ENCODE measurements at regions not wholly inside any gene's neighbourhood (a gene's known extent, or its start where the extent isn't known, plus 50 kb on each side); places are given as distances from the start of the nearest gene placed in this dataset.

DNA sequence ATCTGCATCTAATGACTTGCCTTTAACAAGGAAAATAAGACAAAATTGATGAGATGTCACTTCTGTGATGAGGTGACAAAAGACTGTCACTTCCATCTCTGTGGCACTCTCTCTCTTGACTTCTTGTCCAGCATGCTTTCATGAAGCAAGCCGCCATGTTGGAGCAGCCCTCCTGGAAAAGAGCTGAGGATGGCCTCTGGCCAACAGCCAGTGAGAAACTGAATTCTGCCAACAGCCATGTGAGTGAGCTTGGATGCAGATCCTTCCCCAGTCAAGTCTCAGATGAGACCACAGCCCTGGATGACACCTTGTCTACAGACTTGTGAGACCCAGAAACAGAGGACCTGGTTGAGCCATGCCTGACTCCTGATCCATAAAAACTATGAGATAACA, 412.6 kb upstream of the SHH start:
- Mint-ChIP-seq H3K36me3 (no peaks in the 10 kb centered on the region), H3K27ac (no peak overlapping the region), H3K27me3 (peaks cover 6% of the 10 kb centered on the region), H3K4me3 (no peak overlapping the region), H3K4me1 (ENCODE audit: low read depth) (no peaks in the 10 kb centered on the region), H3K9me3 (ENCODE audit: low read depth) (no peaks in the 10 kb centered on the region)

- H3K27ac Mint-ChIP-seq, result no peak overlapping the region
- no peaks in the 10 kb centered on the region for H3K4me1 Mint-ChIP-seq (ENCODE audit: low read depth)
- H3K9me3 Mint-ChIP-seq (ENCODE audit: low read depth), result no peaks in the 10 kb centered on the region
- H3K4me3 Mint-ChIP-seq, result no peak overlapping the region
- H3K36me3 Mint-ChIP-seq, result no peaks in the 10 kb centered on the region
- H3K27me3 Mint-ChIP-seq, result peaks cover 6% of the 10 kb centered on the region
Observed at GRCh38 chr7:156223935-156224832, 411.9 kb upstream of the SHH start.

GRCh38 chr7:156222611-156223010, 410.3 kb upstream of the SHH start:
- Mint-ChIP-seq H3K27me3 (peaks cover 6% of the 10 kb centered on the region), H3K27ac (no peak overlapping the region), H3K9me3 (ENCODE audit: low read depth) (no peaks in the 10 kb centered on the region), H3K4me1 (ENCODE audit: low read depth) (no peaks in the 10 kb centered on the region), H3K4me3 (no peak overlapping the region), H3K36me3 (no peaks in the 10 kb centered on the region)

DNA sequence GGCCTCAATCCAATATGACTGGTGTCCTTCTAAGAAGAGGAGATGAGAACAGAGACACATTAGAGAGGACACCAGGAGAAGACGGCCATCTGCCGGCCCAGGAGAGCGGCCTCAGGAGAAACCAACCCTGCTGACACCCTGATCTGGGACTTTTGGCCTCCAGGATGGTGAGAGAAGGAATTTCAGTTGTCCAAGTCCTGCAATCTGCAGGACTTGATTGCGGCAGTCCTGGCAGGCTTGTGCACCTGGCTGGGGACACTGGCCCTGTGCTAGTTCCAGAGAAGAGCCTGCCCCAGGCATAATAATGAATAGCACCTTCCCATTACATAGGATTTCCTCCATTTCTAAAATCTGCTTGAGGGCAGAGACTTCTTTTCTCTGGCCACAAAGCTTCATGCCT, 409.9 kb upstream of the SHH start:
- Mint-ChIP-seq H3K27ac (no peak overlapping the region), H3K9me3 (ENCODE audit: low read depth) (no peaks in the 10 kb centered on the region), H3K36me3 (no peaks in the 10 kb centered on the region), H3K4me3 (no peak overlapping the region), H3K27me3 (peaks cover 7% of the 10 kb centered on the region), H3K4me1 (ENCODE audit: low read depth) (no peaks in the 10 kb centered on the region)

GRCh38 chr7:156220701-156221100, 408.4 kb upstream of the SHH start:
- H3K4me1 Mint-ChIP-seq (ENCODE audit: low read depth), result no peaks in the 10 kb centered on the region
- no peaks in the 10 kb centered on the region for H3K9me3 Mint-ChIP-seq (ENCODE audit: low read depth)
- H3K4me3 Mint-ChIP-seq, result no peak overlapping the region
- H3K36me3 Mint-ChIP-seq, result no peaks in the 10 kb centered on the region
- no peak overlapping the region for H3K27ac Mint-ChIP-seq
- H3K27me3 Mint-ChIP-seq, result peaks cover 7% of the 10 kb centered on the region

GRCh38 chr7:156220078-156220605, 407.9 kb upstream of the SHH start:
- peaks cover 7% of the 10 kb centered on the region for H3K27me3 Mint-ChIP-seq
- no peaks in the 10 kb centered on the region for H3K36me3 Mint-ChIP-seq
- H3K4me1 Mint-ChIP-seq (ENCODE audit: low read depth), result no peaks in the 10 kb centered on the region
- no peak overlapping the region for H3K27ac Mint-ChIP-seq
- H3K4me3 Mint-ChIP-seq, result no peak overlapping the region
- no peaks in the 10 kb centered on the region for H3K9me3 Mint-ChIP-seq (ENCODE audit: low read depth)

GRCh38 chr7:156219307-156220077, 407.2 kb upstream of the SHH start:
- no peaks in the 10 kb centered on the region for H3K9me3 Mint-ChIP-seq (ENCODE audit: low read depth)
- H3K4me3 Mint-ChIP-seq, result no peak overlapping the region
- no peaks in the 10 kb centered on the region for H3K36me3 Mint-ChIP-seq
- peaks cover 7% of the 10 kb centered on the region for H3K27me3 Mint-ChIP-seq
- no peak overlapping the region for H3K27ac Mint-ChIP-seq
- H3K4me1 Mint-ChIP-seq (ENCODE audit: low read depth), result no peaks in the 10 kb centered on the region

- Mint-ChIP-seq H3K36me3 (no peaks in the 10 kb centered on the region), H3K27me3 (peaks cover 7% of the 10 kb centered on the region), H3K9me3 (ENCODE audit: low read depth) (no peaks in the 10 kb centered on the region), H3K27ac (no peak overlapping the region), H3K4me3 (no peak overlapping the region), H3K4me1 (ENCODE audit: low read depth) (no peaks in the 10 kb centered on the region)
Observed at GRCh38 chr7:156218544-156219306, 406.5 kb upstream of the SHH start.

DNA sequence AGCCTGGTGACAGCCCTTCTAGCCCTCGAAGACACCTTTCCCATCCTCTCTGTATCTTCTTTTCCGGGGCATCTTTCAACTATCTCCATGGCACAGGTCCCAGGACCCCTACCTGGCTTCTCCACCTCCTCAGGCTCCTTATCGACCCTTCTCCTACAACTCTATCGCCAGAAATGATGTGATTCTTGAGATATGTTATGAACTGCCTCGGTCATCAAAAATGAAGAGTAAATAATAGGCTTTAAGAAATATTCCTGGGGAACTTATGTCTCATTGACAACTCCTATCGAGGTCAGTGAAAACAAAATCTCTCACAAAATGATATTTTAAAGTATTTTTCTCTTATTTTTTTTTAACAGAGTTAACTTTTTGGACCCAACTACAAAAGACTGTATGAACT, 405.5 kb upstream of the SHH start:
- H3K36me3 Mint-ChIP-seq, result no peaks in the 10 kb centered on the region
- no peak overlapping the region for H3K4me3 Mint-ChIP-seq
- no peak overlapping the region for H3K27ac Mint-ChIP-seq
- peaks cover 7% of the 10 kb centered on the region for H3K27me3 Mint-ChIP-seq
- H3K4me1 Mint-ChIP-seq (ENCODE audit: low read depth), result no peaks in the 10 kb centered on the region
- no peaks in the 10 kb centered on the region for H3K9me3 Mint-ChIP-seq (ENCODE audit: low read depth)

GRCh38 chr7:156209087-156209486, 396.8 kb upstream of the SHH start:
- H3K27me3 Mint-ChIP-seq, result no peaks in the 10 kb centered on the region
- no peak overlapping the region for H3K27ac Mint-ChIP-seq
- no peaks in the 10 kb centered on the region for H3K36me3 Mint-ChIP-seq
- H3K4me3 Mint-ChIP-seq, result no peak overlapping the region
- H3K9me3 Mint-ChIP-seq (ENCODE audit: low read depth), result no peaks in the 10 kb centered on the region
- H3K4me1 Mint-ChIP-seq (ENCODE audit: low read depth), result no peaks in the 10 kb centered on the region

GRCh38 chr7:156207306-156207705, 395.0 kb upstream of the SHH start:
- H3K27ac Mint-ChIP-seq, result no peak overlapping the region
- no peaks in the 10 kb centered on the region for H3K27me3 Mint-ChIP-seq
- no peak overlapping the region for H3K4me3 Mint-ChIP-seq
- no peaks in the 10 kb centered on the region for H3K9me3 Mint-ChIP-seq (ENCODE audit: low read depth)
- H3K36me3 Mint-ChIP-seq, result no peaks in the 10 kb centered on the region
- H3K4me1 Mint-ChIP-seq (ENCODE audit: low read depth), result no peaks in the 10 kb centered on the region

DNA sequence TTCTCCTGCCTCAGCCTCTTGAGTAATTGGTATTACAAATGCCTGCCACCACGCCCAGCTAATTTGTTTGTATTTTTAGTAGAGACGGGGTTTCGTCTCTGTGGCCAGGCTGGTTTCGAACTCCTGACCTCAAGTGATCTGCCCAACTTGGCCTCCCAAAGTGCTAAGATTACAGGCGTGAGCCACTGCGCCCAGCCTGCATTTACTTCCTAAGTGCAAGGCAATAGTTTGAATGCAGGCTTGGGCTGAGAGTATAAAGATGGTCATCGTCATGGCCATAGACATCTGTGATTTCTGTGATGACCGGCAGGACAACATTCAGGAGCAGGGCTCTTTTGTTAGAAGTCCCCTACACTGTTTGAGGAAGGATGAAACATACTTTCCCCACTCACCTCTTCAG, 393.9 kb upstream of the SHH start:
- no peak overlapping the region for H3K4me3 Mint-ChIP-seq
- no peaks in the 10 kb centered on the region for H3K4me1 Mint-ChIP-seq (ENCODE audit: low read depth)
- H3K9me3 Mint-ChIP-seq (ENCODE audit: low read depth), result no peaks in the 10 kb centered on the region
- no peaks in the 10 kb centered on the region for H3K36me3 Mint-ChIP-seq
- H3K27ac Mint-ChIP-seq, result no peak overlapping the region
- no peaks in the 10 kb centered on the region for H3K27me3 Mint-ChIP-seq

GRCh38 chr7:156204820-156205219, 392.6 kb upstream of the SHH start:
- Mint-ChIP-seq H3K27ac (no peak overlapping the region), H3K36me3 (no peaks in the 10 kb centered on the region), H3K4me1 (ENCODE audit: low read depth) (no peaks in the 10 kb centered on the region)

GRCh38 chr7:156203923-156204322, 391.7 kb upstream of the SHH start:
- H3K4me1 Mint-ChIP-seq (ENCODE audit: low read depth), result no peaks in the 10 kb centered on the region
- H3K27me3 Mint-ChIP-seq, result no peaks in the 10 kb centered on the region
- H3K4me3 Mint-ChIP-seq, result no peak overlapping the region
- no peaks in the 10 kb centered on the region for H3K9me3 Mint-ChIP-seq (ENCODE audit: low read depth)
- no peak overlapping the region for H3K27ac Mint-ChIP-seq
- H3K36me3 Mint-ChIP-seq, result no peaks in the 10 kb centered on the region

More at GRCh38 chr7:156204820-156205219, 392.6 kb upstream of the SHH start:
- Mint-ChIP-seq H3K27me3 (no peaks in the 10 kb centered on the region), H3K9me3 (ENCODE audit: low read depth) (no peaks in the 10 kb centered on the region), H3K4me3 (no peak overlapping the region)

DNA sequence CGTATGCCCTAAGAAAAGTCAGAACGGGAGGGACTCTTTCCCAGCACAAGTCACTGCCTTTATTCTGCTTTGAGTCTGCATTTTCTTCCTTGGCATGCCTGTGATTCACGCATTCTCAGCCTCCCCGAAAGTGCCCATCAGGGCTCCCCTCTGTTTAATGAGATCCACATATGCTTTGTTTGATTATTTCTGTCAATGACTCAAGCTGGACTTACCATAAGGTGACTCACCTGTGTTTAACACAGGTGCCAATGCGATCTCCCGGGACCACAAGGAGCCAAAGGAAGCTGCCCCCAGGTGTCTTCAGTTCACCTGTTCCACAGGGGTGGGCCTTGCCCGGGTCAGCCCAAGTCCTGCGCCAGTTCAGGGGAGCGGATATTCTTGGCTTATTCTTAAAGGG, 386.0 kb upstream of the SHH start:
- H3K4me3 Mint-ChIP-seq, result no peak overlapping the region
- H3K27ac Mint-ChIP-seq, result no peak overlapping the region
- no peaks in the 10 kb centered on the region for H3K4me1 Mint-ChIP-seq (ENCODE audit: low read depth)
- H3K36me3 Mint-ChIP-seq, result no peaks in the 10 kb centered on the region
- no peaks in the 10 kb centered on the region for H3K9me3 Mint-ChIP-seq (ENCODE audit: low read depth)
- no peaks in the 10 kb centered on the region for H3K27me3 Mint-ChIP-seq
